Activated CD8-positive, alpha-beta memory T cell treated with anti-CD3 and anti-CD28 coated beads, Interleukin-2, amount 50 U/mL, for 24 hours (primary cell): ENCODE measurements at regions not wholly inside any gene's neighbourhood (a gene's known extent, or its start where the extent isn't known, plus 50 kb on each side); places are given as distances from the start of the nearest gene placed in this dataset.

Source experiments
- DNase-seq: peaks from one replicate; pipeline ENCODE4 v3.0.0-alpha.2; 2020; ENCODE audit errors: extremely low read depth

GRCh38 chr11:127074151-127074761 is 73.7 kb upstream of the KIRREL3 start:
- no peak for DNase-seq

GRCh38 chr11:127073621-127074020 is 73.1 kb upstream of the KIRREL3 start:
- no peak for DNase-seq

- no peak for DNase-seq
Measured at GRCh38 chr11:127071606-127072005, 71.0 kb upstream of the KIRREL3 start.

GRCh38 chr11:127070808-127071207 is 70.2 kb upstream of the KIRREL3 start:
- no peak for DNase-seq

GRCh38 chr11:127066401-127067090 is 66.0 kb upstream of the KIRREL3 start:
- DNase-seq = no peak

GRCh38 chr11:127063241-127063640 is 62.7 kb upstream of the KIRREL3 start:
- DNase-seq = no peak

- DNase-seq = no peak
Measured at GRCh38 chr11:127061947-127062346, 61.4 kb upstream of the KIRREL3 start.

GRCh38 chr11:127059750-127060149 is 59.2 kb upstream of the KIRREL3 start:
- DNase-seq = no peak

GRCh38 chr11:127059286-127059685 is 58.7 kb upstream of the KIRREL3 start:
- no peak for DNase-seq

GRCh38 chr11:127058524-127058923 is 58.0 kb upstream of the KIRREL3 start:
- DNase-seq = no peak

GRCh38 chr11:127057126-127057525 is 56.6 kb upstream of the KIRREL3 start:
- no peak for DNase-seq

- DNase-seq = no peak
Measured at GRCh38 chr11:127056338-127056971, 55.9 kb upstream of the KIRREL3 start.

GRCh38 chr11:127055236-127055635 is 54.7 kb upstream of the KIRREL3 start:
- DNase-seq = no peak

GRCh38 chr11:127054153-127054552 is 53.6 kb upstream of the KIRREL3 start:
- no peak for DNase-seq

GRCh38 chr11:127052404-127052803 is 51.8 kb upstream of the KIRREL3 start:
- DNase-seq = no peak
